SIG-M5 treated with dmso at 0.1 percent for 504 hours (cell line): ENCODE measurements at regions not wholly inside any gene's neighbourhood (a gene's known extent, or its start where the extent isn't known, plus 50 kb on each side); places are given as distances from the start of the nearest gene placed in this dataset.
"Not testable (repeated sequence)": the region's sequence is repeated elsewhere in the genome, so short reads cannot be mapped to it uniquely, and the experiment has no call there.

Source experiments
- DNase-seq: peaks from one replicate; lab custom pipeline; 2025; ENCODE audit not compliant: unreplicated experiment; lab: John Stamatoyannopoulos, UW

DNA sequence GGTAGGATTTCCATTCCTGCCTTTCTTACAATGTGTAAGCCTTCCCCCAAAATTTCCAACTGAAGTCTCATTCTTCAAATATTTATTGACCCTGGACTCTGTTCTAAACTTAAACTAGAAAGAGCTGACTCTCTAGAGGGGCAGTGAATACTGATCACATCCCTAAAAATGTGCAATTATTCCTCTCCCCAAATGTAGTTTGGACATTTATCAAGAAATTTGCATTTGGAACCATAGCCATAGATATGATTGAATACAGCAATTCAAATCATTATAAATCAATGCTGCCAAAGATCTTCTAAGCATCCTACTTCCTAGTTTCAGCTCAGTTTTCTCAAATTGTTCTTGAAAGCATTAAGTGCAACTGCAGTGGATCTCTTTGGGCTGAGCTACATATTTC lies 525.7 kb downstream of the RAB28 start:
- no peak for DNase-seq

DNA sequence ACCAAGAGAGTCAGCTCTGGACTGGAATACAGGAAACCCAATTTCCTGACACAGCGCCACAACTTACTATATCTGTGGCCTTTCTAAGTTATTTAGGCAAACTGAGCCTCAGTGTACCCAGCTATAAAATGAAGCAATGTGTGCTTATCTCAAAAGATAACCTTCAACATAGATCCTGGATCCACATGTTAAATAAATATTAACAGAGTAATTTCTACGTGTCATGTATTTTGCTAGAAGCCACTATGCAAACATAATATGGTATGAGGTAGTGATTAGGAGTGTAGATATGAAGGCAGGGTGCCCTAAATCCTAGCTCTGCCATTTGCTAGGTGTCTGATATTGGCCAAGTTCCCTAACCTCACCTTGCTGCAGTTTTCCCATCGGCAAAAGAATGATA lies 527.0 kb downstream of the RAB28 start:
- no peak for DNase-seq

DNA sequence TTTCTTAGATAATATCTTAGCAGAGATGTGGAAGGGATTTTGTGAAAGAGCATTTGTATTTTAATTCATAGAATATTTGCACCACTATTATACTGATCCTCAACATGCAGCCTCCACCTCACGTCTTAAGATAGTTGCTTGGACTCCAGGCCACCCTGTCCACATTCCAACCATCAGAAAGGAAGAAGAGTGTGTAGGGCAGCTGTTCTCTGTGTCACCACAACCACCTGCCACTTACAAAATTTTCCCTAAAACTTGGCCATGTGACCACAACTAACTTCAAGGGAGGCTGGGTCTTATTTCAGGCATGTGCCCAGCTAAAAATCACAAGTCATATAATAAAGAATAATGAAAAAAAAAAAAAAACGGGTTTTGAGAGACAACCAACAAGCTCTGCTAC lies 528.1 kb downstream of the RAB28 start:
- no peak for DNase-seq

DNA sequence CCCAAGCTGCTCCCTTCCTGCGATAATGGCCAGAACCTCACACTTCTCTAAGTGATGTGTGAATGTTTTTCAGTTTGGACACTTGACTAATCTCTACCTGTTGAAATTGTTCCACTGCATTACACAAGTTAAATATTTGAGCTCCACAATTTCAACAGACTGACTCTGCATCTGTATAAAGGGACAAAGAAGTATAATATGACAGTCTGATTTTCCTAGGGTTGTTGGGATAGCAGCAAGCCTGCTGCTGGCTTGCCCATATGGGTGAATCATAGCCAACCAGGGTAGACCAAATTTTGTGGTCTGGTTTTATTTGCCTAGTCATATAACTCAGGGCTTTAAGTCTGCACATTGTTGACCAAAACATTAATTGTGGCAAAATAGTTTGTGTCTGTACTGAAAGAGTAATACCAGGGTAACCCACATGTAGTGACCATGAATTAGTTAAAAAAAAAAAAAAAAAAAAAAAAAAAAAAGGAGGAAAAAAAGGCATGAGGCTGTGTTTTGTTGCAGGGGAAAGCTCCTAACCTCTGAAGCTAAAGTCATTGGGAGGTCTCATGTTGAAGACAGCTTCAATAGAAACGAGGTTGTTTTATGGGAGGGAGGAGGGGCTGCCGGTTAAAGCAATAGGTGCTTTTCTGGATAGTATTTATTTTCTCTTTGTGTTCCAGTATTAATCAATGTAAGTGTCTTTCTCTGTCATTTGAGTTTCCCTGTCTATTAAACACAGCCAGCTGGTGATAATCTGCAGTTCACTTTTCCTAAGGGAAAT lies 534.2 kb downstream of the RAB28 start:
- DNase-seq = no peak

DNA sequence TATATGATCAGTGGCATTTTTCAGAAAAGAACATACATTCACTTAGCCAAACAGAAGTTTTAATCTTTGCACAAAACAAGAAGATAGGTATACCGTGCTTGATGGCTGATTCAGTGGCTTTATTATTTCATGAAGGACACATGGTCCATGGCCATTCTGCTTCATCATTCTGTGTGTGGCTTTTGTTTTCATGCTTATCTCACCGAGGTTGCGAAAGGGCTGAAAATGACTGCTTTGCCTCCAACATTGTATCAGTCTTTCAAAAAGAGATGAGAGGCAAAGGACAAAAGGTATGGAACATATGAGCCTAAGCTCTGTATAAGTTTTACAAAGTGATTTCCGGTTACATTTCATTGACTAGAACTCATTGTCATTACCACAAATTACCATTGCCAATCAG lies 541.1 kb downstream of the RAB28 start:
- no peak for DNase-seq

DNA sequence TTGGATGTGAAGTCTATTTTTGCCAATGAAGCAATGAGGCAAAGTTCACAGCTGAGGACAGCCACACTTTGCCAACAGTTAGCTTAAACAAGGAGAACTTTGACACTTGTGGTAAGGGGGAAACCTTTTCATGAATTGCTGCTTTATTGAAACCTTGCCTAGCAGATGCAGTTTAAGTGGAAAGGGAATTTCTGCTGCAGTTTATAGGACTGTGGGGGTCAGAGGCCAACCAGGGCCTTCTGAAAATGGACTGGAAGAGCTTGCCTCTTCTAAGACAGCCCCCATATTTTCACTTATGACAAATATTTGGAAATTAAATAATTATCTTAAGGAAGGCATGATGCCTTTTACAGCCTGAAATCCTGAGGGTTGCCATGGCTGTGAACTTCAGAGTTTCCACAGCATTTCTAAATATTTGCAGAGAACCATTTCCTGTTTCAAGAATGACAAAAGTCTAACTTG lies 550.3 kb downstream of the RAB28 start:
- no peak for DNase-seq

DNA sequence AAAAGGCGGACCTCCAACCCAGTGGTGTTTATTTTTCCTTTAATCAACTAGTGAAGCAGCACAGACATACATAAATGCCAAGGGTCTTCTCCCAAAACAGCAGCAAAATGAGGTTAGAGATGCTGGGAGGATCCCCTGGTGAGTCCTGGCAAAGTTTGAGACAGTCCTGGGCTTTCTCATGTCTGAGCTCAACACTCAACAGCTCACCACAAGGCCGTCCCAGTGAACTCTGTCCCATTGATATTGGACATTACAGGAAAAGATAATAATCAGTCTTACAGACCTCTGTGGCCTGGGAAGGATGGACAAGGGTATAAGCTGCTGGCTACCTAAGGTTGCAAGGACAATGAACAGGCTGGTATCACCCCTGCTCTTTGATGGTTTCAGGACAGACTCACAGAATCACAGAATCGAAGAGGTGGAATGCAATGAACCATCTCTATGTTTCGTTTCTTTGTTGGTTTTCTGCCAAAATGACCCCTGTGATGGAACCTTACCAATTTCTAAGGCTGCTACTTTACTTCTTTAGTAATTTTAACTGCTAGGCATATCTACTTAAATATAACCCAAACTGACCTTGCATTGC lies 551.8 kb downstream of the RAB28 start:
- no peak for DNase-seq

DNA sequence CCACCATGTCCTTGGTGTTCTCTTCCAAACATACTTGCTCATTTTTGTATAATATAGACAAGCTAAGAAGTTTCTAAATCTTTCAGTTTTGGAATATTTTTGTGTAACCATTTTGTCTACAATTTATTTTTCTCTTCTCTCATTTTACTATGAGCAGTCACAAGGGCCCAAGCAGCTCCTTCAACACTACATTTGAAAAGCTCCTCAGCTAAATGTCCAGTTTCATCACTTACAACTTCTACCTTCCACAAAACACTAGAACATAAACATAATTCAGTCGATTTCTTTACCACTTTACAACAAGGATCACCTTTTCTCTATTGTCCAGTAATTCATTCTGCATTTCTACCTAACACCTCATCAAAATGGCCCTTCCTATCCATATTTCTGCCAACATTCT lies 554.4 kb downstream of the RAB28 start:
- DNase-seq = no peak

DNA sequence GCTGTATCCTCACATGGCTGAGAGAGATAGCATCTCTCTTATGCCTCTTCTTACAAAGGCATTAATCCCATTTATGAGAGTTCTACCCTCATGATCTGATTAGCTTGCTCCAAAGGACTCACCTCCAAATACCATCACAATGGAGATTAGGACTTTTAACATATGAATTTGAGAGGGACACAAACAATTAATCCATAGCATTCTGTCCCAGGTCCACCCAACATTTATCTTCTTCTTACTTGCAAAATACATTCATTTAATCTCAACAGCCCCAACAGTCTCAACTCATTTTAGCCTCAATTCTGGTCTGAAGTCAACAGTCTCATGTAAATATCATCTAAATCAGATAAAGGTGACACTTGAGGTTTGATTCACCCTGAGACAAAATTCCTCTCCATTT lies 555.4 kb downstream of the RAB28 start:
- DNase-seq = no peak

DNA sequence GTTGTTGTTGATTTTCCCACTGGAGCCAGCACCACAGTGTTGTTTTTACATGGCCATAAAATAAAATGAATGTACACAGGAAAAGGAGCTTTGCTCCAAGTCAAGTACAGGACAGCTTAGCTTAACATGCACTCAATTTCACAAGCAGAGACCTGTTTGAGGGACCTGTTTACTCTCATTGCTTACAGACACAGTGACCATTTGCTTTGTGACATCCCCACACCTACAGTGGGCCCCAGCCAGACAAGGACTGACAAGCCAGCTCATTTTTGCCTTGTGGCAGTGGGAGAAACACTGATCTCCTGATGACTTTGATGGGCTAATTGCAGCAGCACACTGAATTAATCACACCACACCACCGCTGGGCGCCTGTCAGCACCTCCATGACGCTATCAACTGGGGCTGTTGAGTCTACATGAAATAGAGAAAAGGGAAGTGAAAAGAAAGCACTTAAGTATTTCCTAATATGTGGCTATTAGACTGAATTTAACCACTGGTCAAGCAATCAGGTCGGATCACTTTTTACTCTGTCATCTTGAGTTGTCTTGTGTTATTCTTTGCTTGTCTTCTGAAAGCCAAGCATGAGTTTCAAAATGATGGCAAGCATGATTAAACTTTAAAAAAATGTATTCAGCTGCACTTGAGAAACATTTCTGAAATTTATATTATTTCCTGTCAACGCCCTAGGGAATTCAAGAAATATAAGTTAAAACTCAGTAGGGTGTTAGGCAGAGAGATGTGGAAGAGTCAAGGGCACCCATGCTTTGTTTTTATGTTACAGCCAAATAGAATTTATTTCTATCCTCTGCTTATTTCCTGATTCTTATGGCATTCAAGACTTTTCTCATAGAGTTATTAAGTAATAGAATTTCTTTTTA lies 557.7 kb downstream of the RAB28 start:
- no peak for DNase-seq

DNA sequence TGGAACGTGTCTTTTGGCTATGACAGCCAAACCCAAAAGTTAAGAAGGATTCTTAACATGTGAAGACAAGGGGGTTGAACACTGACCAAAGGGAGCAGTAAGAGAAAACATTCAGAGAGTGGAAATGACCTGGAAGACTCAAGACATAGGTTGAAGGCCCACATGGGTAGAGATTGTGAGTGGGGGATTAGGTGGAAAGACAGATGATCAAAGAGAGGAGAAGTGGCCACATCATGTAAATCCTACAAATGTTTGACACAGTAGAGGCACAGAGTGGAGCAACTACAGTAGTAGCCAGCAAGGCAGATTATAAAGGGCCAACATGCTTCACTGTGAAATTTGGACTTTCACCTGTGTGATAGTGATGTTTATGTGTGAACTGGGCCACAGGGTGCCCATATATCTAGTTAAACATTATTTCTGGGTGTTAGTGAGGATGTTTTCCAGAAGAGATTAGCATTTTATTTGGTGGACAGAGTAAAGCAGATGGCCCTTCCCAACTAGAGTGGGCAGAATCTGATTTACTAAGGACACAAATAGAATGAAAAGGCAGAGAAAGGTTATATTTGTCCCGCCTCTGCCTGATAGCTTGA lies 559.3 kb downstream of the RAB28 start:
- no peak for DNase-seq

DNA sequence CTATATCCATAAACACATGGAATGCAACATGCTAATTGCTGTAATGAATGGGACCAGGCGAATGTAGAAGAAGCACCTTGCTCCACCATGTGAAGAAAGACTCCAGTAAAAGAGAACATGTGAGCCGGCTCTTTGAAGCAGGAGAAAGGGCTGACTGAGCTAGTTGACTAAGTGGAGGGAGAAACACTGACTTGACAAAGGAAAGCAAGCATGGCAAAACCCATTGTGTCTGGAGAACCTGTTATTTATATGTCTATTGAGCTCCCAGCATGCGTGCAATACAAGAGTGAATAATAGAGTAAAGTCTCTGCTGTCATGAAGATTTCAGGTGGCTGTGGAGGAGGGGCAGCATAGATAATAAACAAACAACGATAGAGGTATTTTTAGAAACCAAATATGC lies 559.9 kb downstream of the RAB28 start:
- no peak for DNase-seq

DNA sequence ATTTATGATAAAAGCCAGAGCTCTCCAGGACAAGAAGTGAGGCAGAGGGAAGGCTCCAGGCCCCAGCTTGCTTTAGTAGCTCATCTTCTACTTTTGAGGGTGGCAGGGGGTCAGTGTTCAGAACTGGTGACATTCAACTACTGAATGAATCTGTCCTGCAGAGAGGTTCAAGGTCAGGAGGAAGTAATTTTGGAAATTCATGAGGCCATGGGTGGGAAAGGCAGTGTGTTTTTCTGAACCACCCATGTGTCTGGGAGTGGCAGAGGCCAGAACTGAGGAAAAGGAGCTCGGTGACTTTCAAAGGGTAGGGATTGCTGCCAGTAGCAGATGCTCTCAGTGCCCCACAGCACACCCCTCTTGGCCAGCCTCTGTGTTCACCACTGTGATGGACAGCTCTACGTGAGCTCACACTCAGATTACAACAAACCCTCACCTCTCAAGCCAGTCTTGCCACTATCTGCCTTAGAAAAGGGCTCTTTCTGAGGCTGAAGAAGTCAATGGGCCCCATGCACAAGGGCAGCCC lies 571.2 kb downstream of the RAB28 start:
- DNase-seq = no peak

DNA sequence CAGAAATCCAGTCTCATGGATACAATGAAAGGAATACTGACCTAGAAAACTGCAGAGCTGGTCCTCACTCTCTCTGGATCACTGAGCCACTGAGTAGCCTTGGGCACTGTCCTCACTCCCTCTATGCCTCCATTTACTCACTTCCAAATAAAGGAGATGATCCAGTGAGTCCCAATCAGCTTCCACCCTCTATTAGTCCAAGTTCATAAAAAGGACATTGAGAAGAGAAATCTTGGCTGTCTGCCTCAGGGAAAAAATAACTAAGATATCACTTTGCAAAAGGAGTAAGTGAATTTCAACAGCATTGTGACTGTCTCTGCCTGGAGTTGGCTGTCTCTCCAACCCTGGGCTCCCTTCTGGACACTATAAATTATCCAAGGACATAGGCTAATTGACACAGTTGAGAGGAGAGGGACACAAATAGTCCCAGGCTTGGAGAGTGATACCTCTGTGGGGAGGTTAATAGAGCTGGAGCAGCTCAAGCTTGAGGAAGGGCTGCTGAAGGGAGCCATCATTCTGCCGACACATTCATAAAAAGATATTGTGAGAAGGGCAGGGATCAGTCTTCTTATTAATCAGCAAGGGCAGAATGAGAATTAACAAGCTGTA lies 572.3 kb downstream of the RAB28 start:
- no peak for DNase-seq

DNA sequence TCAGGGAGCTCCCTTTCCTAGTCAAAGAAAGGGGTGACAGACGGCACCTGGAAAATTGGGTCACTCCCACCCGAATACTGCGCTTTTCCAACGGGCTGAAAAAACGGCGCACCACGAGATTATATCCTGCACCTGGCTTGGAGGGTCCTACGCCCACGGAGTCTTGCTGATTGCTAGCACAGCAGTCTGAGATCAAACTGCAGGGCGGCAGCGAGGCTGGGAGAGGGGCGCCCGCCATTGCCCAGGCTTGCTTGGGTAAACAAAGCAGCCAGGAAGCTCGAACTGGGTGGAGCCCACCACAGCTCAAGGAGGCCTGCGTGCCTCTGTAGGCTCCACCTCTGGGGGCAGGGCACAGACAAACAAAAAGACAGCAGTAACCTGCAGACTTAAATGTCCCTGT lies 580.5 kb downstream of the RAB28 start:
- not testable (repeated sequence) for DNase-seq

DNA sequence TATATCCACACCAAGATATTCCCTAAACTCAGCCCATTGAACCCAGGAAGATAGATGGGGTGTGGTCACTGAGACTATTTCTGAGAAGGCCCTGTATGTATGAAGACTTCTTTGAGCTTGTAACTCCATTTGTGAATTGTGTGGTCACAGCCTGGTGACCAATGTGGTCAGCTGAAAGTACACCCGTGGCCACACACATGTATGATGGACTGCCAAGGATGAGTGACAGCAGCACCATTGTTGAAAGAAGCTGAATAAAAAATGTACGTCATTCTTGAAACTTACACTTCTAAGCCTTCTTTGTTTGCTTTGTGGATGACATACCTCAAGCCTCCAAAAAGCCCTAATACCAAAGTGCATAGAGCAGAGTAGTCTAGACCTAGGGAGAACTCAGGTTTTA lies 581.4 kb downstream of the RAB28 start:
- DNase-seq = no peak

DNA sequence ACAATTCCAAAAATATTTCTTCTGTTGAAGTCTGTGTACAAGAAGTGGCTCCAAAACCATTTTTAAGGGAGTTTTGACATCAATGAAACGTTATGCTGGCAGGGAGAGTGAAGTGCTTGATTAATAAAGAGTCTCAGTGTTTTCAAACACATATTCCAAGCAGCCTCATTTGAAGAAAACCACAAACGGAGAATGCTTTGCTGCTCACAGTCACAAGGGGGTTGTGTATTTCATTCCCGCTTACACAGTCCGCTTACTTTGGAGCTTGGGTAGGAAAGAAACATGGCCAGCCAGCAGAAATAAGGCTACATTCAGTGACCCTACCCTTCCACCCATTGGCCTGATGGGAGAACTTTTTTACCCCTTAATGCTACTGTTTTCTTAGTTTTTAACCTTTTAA lies 586.2 kb downstream of the RAB28 start:
- DNase-seq = no peak

DNA sequence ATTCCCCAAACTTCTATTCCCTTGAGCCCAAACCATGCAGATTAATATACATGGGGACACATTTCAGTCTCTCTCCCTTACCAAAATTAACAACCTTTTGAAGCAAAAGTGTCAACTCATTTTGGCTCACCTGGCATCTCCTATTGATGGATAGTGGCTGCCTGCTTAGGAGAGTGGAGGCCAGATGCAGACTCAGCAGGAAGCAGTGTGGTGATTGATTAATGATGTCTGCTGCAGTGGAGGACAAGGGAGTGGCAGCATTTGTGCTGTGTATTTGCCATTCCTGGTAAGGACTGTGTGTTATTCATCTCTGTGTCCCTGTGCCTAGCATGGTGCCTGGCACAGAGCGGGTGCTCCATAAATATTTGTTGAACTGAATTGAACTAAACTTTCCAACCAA lies 590.1 kb downstream of the RAB28 start:
- DNase-seq = no peak

DNA sequence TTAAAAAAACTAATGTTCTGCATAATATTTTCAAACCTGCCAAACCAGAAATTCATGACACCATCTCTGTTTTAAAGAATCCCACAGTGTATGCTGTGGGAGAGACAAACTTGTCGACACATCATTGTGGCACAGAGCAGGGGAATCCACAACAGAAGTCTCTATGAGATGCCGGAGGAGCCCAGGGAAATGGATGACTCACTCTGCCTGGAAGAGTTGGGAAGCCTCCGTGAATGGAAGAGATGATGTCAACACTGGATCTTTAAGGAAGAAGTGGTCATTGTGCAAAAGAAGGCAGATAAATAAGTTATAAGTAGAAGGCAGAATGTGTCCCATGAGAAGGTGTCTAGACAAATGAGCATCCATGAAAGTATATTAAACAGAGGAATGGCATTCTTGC lies 595.1 kb downstream of the RAB28 start:
- no peak for DNase-seq

DNA sequence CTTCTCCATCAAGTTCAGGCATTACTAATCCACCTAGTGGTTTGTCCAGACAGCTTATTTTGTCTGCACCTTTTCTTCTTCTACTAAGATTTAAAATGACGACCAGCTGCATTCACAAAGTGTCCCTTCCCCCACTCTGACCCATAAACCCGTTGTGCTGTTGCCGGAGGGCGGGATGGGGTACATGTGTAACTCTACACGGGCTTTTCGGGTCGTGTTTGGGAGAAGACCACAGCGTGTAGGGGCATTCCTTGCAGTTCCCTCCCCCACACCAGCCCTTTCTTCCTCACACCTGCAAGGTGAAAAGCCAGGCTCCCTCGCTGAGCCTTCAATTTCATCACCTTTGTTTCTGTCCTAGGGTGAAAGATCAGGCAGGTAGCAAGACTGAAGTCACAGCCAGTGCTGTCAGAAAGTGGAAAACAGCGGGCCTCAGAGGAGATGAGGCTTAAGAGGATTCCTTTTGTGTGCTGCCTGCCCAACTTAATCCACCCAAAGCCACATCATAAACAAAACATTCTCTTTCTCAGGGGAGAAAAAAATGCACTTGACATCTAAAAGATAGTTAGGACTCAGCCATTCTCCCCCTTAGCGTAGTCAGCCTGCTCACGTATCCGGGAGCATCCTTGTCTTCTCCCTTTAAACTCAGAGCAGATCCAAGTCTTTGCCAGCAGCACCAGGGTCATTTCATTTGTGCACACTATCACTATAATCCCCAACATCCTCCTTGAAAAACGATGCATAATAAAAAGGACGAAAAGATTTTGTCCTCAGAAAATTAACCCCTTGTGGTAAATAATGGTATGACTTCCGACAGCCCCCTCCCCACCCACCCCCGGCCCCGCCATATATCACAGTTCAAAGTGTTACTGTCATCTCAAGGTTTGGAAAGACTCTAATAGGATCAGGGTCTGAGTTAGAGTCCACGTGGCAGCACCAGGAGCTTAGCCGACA lies 599.0 kb downstream of the RAB28 start:
- no peak for DNase-seq
